Peyer's patch (tissue), 4 donors: ENCODE measurements at regions not wholly inside any gene's neighbourhood (a gene's known extent, or its start where the extent isn't known, plus 50 kb on each side); places are given as distances from the start of the nearest gene placed in this dataset.
"Not testable (repeated sequence)": the region's sequence is repeated elsewhere in the genome, so short reads cannot be mapped to it uniquely, and the experiment has no call there.

Source experiments
- CTCF ChIP-seq, 6 experiments: fragments of 450-650 bp in 4 of 6; fragments of 200-600 bp in 2 of 6; sonication (generic) in 1 of 6; IDR thresholded peaks; one replicate each; pipeline ENCODE4 v1.5.1; 2017 to 2019; ENCODE audit warnings: antibody characterized with exemption in 6 of 6, mild to moderate bottlenecking in 3 of 6, moderate library complexity in 1 of 6
- POLR2A ChIP-seq, 2 donors: fragments of 450-650 bp; IDR thresholded peaks; one replicate each; pipeline ENCODE4 v1.5.1; 2017; ENCODE audit warnings: antibody characterized with exemption in 2 of 2, mild to moderate bottlenecking in 2 of 2, moderate library complexity in 2 of 2

GRCh38 chr3:125779918-125780317 is 184.6 kb upstream of the OSBPL11 start:
- not testable (repeated sequence) for TF ChIP-seq POLR2A, CTCF (IDR thresholded peaks at IDR 0.05)
